SU-DHL-6 (cell line): ENCODE measurements at regions not wholly inside any gene's neighbourhood (a gene's known extent, or its start where the extent isn't known, plus 50 kb on each side); places are given as distances from the start of the nearest gene placed in this dataset.

ENCODE experiments used
- EZH2phosphoT487 ChIP-seq: fragments of 200-600 bp; sonication (generic), shearing (Covaris generic); conservative IDR thresholded peaks from 2 replicates; pipeline ENCODE4 v1.6.1; 2018; ENCODE audit warnings: mild to moderate bottlenecking, antibody characterized with exemption, low read length, moderate library complexity, mixed read lengths
- TF ChIP-seq, protein P1 (sequence below): fragments of 200-600 bp; sonication (generic); IDR thresholded peaks from one replicate; pipeline ENCODE4 v1.5.1; 2017; ENCODE audit warnings: antibody characterized with exemption, mild to moderate bottlenecking, low read length, moderate library complexity; ENCODE audit not compliant: insufficient read depth, poor library complexity, severe bottlenecking

GRCh38 chr2:125588780-125589179, 1067.2 kb upstream of the GYPC start:
- no peak for TF ChIP-seq EZH2phosphoT487
- TF ChIP-seq, protein P1, sequence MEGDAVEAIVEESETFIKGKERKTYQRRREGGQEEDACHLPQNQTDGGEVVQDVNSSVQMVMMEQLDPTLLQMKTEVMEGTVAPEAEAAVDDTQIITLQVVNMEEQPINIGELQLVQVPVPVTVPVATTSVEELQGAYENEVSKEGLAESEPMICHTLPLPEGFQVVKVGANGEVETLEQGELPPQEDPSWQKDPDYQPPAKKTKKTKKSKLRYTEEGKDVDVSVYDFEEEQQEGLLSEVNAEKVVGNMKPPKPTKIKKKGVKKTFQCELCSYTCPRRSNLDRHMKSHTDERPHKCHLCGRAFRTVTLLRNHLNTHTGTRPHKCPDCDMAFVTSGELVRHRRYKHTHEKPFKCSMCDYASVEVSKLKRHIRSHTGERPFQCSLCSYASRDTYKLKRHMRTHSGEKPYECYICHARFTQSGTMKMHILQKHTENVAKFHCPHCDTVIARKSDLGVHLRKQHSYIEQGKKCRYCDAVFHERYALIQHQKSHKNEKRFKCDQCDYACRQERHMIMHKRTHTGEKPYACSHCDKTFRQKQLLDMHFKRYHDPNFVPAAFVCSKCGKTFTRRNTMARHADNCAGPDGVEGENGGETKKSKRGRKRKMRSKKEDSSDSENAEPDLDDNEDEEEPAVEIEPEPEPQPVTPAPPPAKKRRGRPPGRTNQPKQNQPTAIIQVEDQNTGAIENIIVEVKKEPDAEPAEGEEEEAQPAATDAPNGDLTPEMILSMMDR, result no peak
